Brain microvascular endothelial cell (primary cell): ENCODE measurements at regions not wholly inside any gene's neighbourhood (a gene's known extent, or its start where the extent isn't known, plus 50 kb on each side); places are given as distances from the start of the nearest gene placed in this dataset.
"Not testable (repeated sequence)": the region's sequence is repeated elsewhere in the genome, so short reads cannot be mapped to it uniquely, and the experiment has no call there.

Experiments
- DNase-seq: peaks from one replicate; pipeline ENCODE4 v3.0.0-alpha.2; 2020
- H3K27ac ChIP-seq: fragments of 250-450 bp; sonication (Bioruptor Pico); 2 replicates; pipeline ENCODE4 v1.5.1; 2020; ENCODE audit warnings: mild to moderate bottlenecking, moderate library complexity
- H3K27me3 ChIP-seq: fragments of 250-450 bp; sonication (Bioruptor Pico); replicated peaks from 2 replicates; pipeline ENCODE4 v1.5.1; 2020; ENCODE audit warnings: mild to moderate bottlenecking
- H3K36me3 ChIP-seq: fragments of 250-450 bp; sonication (Bioruptor Pico); replicated peaks from 2 replicates; pipeline ENCODE4 v1.5.1; 2020; ENCODE audit warnings: mild to moderate bottlenecking
- H3K4me3 ChIP-seq: 2 replicates; pipeline ENCODE4 v1.5.1; 2011; ENCODE audit warnings: low read depth, mild to moderate bottlenecking, control low read depth, low read length, moderate library complexity
- CTCF ChIP-seq: IDR thresholded peaks from 2 replicates; pipeline ENCODE4 v1.5.1; 2011; ENCODE audit warnings: low read depth, mild to moderate bottlenecking, moderate library complexity, low read length, control low read depth, inconsistent platforms; ENCODE audit errors: missing control alignments
- in situ Hi-C: cut with HindIII; loops from 2 replicates; pipeline ENCODE4 v1.10.0; 2017; ENCODE audit warnings: low sequenced_read_pairs, low pct_ligation_motif_present

DNA sequence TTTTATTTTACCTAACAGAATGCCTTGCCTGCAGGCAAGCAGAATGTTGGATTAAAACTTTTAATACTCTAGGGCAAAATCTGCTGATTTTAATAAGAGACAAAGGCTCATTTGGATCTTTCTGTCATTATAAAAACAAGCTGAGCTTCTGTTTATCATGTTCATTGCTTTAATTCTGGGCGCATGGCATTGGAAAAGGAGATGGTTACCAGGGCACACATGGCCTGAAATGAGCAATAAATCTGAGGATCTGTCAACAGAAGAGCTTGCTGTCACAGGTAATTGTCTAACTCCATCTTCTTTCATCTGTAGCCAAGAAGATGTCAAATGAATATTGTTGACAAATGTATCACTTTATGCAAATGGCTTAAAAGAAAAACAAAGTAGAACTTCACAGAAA is 439.6 kb downstream of the DOK5 start:
- H3K4me3 ChIP-seq, result no peak overlapping the region
- no peak for DNase-seq
- no peaks in the 10 kb centered on the region for H3K27me3 ChIP-seq
- no peak overlapping the region for H3K27ac ChIP-seq
- TF ChIP-seq CTCF, result no peak
- no peaks in the 10 kb centered on the region for H3K36me3 ChIP-seq
- in situ Hi-C loops, result no loop called here

DNA sequence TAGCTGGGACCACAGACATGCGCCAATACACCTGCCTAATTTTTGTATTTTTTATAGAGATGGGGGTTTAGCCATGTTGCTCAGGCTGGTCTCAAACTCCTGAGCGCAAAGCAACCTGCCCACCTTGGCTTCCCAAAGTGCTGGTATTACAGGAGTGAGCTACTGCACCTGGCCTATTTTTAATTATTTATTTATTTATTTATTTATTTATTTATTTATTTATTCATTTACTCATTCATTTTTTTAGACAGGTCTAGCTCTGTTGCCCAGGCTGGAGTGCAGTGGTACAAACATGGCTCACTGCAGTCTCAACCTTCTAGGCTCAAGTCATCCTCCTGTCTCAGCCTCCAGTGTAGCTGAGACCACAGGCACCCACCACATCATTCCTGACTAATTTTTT is 434.3 kb downstream of the DOK5 start:
- TF ChIP-seq CTCF, result no peak
- Histone ChIP-seq H3K27ac (no peak overlapping the region), H3K36me3 (no peaks in the 10 kb centered on the region), H3K27me3 (no peaks in the 10 kb centered on the region), H3K4me3 (no peak overlapping the region)
- DNase-seq, result no peak
- in situ Hi-C loops, result no loop called here

DNA sequence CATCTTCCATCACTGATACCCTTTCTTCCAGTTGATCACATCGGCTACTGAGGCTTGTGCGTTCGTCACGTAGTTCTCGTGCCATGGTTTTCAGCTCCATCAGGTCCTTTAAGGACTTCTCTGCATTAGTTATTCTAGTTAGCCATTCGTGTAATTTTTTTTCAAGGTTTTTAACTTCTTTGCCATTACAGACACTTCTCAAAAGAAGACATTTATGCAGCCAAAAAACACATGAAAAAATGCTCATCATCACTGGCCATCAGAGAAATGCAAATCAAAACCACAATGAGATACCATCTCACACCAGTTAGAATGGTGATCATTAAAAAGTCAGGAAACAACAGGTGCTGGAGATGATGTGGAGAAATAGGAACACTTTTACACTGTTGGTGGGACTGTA is 430.7 kb downstream of the DOK5 start:
- DNase-seq, H3K27me3 ChIP-seq, H3K27ac ChIP-seq, in situ Hi-C loops, H3K36me3 ChIP-seq, H3K4me3 ChIP-seq: not testable (repeated sequence)

DNA sequence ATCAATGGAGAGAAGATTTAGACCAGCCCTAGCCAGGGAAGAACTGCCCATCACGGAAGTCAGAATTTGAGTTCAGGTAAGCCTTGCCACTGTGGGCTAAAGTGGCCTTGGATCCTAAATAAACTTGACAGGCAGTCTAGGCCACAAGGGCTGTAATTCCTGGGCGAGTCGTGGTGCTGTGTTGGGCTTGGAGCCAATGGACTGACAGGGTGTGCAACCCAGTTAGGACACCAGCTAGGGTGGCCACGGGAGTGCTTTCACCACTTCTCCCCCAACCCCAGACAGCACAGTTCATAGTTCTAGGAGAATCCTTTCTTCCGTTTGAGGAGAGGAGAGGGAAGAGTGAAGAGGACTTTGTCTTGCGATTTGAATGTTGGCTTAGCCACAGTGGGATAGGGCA is 422.4 kb downstream of the DOK5 start:
- no peaks in the 10 kb centered on the region for H3K27me3 ChIP-seq
- in situ Hi-C loops, result no loop called here
- DNase-seq, result no peak

GRCh38 chr20:54891907-54892306 is 416.5 kb downstream of the DOK5 start:
- TF ChIP-seq CTCF, result no peak
- no peak overlapping the region for H3K4me3 ChIP-seq
- in situ Hi-C loops, result no loop called here
- no peak overlapping the region for H3K27ac ChIP-seq
- DNase-seq, result no peak
- H3K36me3 ChIP-seq, result no peaks in the 10 kb centered on the region
- no peaks in the 10 kb centered on the region for H3K27me3 ChIP-seq

More for the DNA sequence above, 422.4 kb downstream of the DOK5 start:
- no peak for TF ChIP-seq CTCF
- Histone ChIP-seq H3K27ac (no peak overlapping the region), H3K36me3 (no peaks in the 10 kb centered on the region), H3K4me3 (no peak overlapping the region)

GRCh38 chr20:54879393-54879792 is 404.0 kb downstream of the DOK5 start:
- no peak for TF ChIP-seq CTCF
- Histone ChIP-seq H3K36me3 (no peaks in the 10 kb centered on the region), H3K27me3 (no peaks in the 10 kb centered on the region), H3K27ac (no peak overlapping the region), H3K4me3 (no peak overlapping the region)
- no peak for DNase-seq
- in situ Hi-C loops, result no loop called here
